GM13977 (cell line): ENCODE measurements at regions not wholly inside any gene's neighbourhood (a gene's known extent, or its start where the extent isn't known, plus 50 kb on each side); places are given as distances from the start of the nearest gene placed in this dataset.

Experiments
- DNase-seq: peaks from one replicate; pipeline ENCODE4 v3.0.0; 2012; ENCODE audit warnings: low spot score
- CTCF ChIP-seq: IDR thresholded peaks from 2 replicates; pipeline ENCODE4 v1.5.1; 2012; ENCODE audit warnings: mild to moderate bottlenecking, control low read depth; ENCODE audit not compliant: insufficient read depth; ENCODE audit errors: extremely low read depth, missing control alignments
- in situ Hi-C: fragments of 300-500 bp; cut with MboI; formaldehyde crosslinking; loops from one replicate; pipeline ENCODE4 v1.12.0; 2022; ENCODE audit warnings: low sequenced_read_pairs, low pct_unique_long_range_greater_than_20kb, mixed read lengths, inconsistent platforms; ENCODE audit not compliant: unreplicated experiment

DNA sequence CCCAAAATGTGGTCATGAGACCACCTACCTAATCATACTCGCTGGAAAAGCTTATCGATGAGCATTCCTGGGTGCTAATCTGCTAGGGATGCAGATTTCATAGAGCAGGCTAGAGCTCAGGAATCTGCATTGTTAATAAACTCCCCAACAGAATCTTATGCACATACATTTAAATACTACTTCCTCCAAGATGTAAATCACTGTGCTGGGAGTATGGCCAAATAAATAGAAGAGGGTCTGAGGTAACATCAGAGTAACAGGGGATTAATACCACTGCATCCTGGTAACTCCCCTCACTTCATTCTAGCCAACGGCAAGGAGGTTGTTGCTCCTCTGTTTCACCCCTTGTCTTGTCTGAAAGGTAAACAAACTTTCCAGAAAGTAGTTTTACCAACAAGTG is 118.3 kb upstream of the SEMA6D start:
- DNase-seq = no peak
- no peak for TF ChIP-seq CTCF
- in situ Hi-C loops = no loop called here

- TF ChIP-seq CTCF = no peak
- DNase-seq = no peak
- in situ Hi-C loops = no loop called here
Measured at GRCh38 chr15:47599806-47600205, 117.5 kb upstream of the SEMA6D start.

GRCh38 chr15:47602121-47602520 is 115.2 kb upstream of the SEMA6D start:
- in situ Hi-C loops = no loop called here
- no peak for DNase-seq
- no peak for TF ChIP-seq CTCF

DNA sequence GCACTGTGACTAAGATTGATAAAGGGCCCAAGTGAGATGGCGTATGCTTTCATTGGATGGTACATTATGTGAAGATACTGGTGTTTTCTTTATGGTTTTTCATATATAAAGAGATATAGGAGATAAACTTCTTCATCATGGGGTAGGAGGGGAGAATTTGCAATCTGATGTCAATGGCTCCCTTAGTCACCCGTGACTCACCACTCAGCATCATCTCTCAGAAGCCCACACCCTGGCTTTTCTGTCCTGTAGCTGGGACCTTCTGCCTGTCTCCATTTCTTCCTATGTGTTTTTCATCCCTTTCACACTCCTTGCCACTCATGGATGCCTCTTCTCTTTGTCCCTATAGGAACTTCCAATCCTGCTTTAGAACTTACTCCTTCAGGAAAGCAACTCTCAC is 114.3 kb upstream of the SEMA6D start:
- TF ChIP-seq CTCF = no peak
- no peak for DNase-seq
- in situ Hi-C loops = no loop called here

- TF ChIP-seq CTCF = no peak
- in situ Hi-C loops = no loop called here
- DNase-seq = no peak
Measured at GRCh38 chr15:47607695-47608094, 109.6 kb upstream of the SEMA6D start.

GRCh38 chr15:47609693-47610092 is 107.6 kb upstream of the SEMA6D start:
- TF ChIP-seq CTCF = no peak
- in situ Hi-C loops = no loop called here
- DNase-seq = no peak

- no peak for DNase-seq
- in situ Hi-C loops = no loop called here
- no peak for TF ChIP-seq CTCF
Measured at GRCh38 chr15:47610736-47611135, 106.6 kb upstream of the SEMA6D start.
